H9 (cell line): ENCODE measurements at regions not wholly inside any gene's neighbourhood (a gene's known extent, or its start where the extent isn't known, plus 50 kb on each side); places are given as distances from the start of the nearest gene placed in this dataset.

ENCODE experiments used
- DNase-seq: peaks from one replicate; pipeline ENCODE4 v3.0.0-alpha.2; 2017
- H2AFZ ChIP-seq: one replicate; pipeline ENCODE4 v1.6.1; 2013; ENCODE audit warnings: mild to moderate bottlenecking, low read length, control low read depth, moderate library complexity
- H2AK5ac ChIP-seq: 2 replicates; pipeline ENCODE4 v1.6.1; 2013; ENCODE audit warnings: low read length, control low read depth, mixed read lengths; ENCODE audit not compliant: insufficient read length
- H2BK120ac ChIP-seq: one replicate; pipeline ENCODE4 v1.6.1; 2013; ENCODE audit warnings: low read depth, mild to moderate bottlenecking, low read length, control low read depth, inconsistent platforms; ENCODE audit not compliant: poor library complexity, severe bottlenecking
- H2BK12ac ChIP-seq: 2 replicates; pipeline ENCODE4 v1.6.1; 2013; ENCODE audit warnings: low read length, control low read depth, mixed read lengths, low read depth; ENCODE audit not compliant: insufficient read length
- H2BK15ac ChIP-seq: 2 replicates; pipeline ENCODE4 v1.6.1; 2013; ENCODE audit warnings: low read depth, low read length, control low read depth
- H2BK20ac ChIP-seq: one replicate; pipeline ENCODE4 v1.6.1; 2013; ENCODE audit warnings: low read depth, mild to moderate bottlenecking, low read length, control low read depth, inconsistent platforms; ENCODE audit not compliant: poor library complexity, severe bottlenecking
- H2BK5ac ChIP-seq: 2 replicates; pipeline ENCODE4 v1.6.1; 2013; ENCODE audit warnings: low read length, control low read depth, mixed read lengths; ENCODE audit not compliant: insufficient read length
- H3K14ac ChIP-seq: 2 replicates; pipeline ENCODE4 v1.6.1; 2013; ENCODE audit warnings: low read length, control low read depth; ENCODE audit not compliant: insufficient read depth
- H3K18ac ChIP-seq: 2 replicates; pipeline ENCODE4 v1.6.1; 2013; ENCODE audit warnings: low read depth, mild to moderate bottlenecking, mixed read lengths, low read length, control low read depth; ENCODE audit not compliant: insufficient read length
- H3K23ac ChIP-seq: 2 replicates; pipeline ENCODE4 v1.6.1; 2013; ENCODE audit warnings: low read length, control low read depth, mixed read lengths, low read depth; ENCODE audit not compliant: insufficient read length
- H3K23me2 ChIP-seq: 2 replicates; pipeline ENCODE4 v1.6.1; 2013; ENCODE audit warnings: low read depth, mild to moderate bottlenecking, mixed read lengths, low read length, control low read depth; ENCODE audit not compliant: insufficient read length, poor library complexity, severe bottlenecking
- H3K27ac ChIP-seq: 2 replicates; pipeline ENCODE4 v1.5.1; 2013; ENCODE audit warnings: low read length, control low read depth, mixed read lengths, low read depth; ENCODE audit not compliant: insufficient read length
- H3K27me3 ChIP-seq: 2 replicates; pipeline ENCODE4 v1.6.1; 2013; ENCODE audit warnings: low read length, control low read depth, inconsistent platforms; ENCODE audit not compliant: insufficient read depth
- H3K4ac ChIP-seq: 2 replicates; pipeline ENCODE4 v1.6.1; 2013; ENCODE audit warnings: low read depth, mild to moderate bottlenecking, control low read depth, inconsistent platforms, low read length, moderate library complexity
- H3K4me1 ChIP-seq: 2 replicates; pipeline ENCODE4 v1.6.1; 2013; ENCODE audit warnings: low read length, control low read depth, inconsistent platforms; ENCODE audit not compliant: insufficient read depth
- H3K4me2 ChIP-seq: 2 replicates; pipeline ENCODE4 v1.6.1; 2013; ENCODE audit warnings: low read length, control low read depth, mixed read lengths; ENCODE audit not compliant: insufficient read length, insufficient read depth
- H3K56ac ChIP-seq: 2 replicates; pipeline ENCODE4 v1.6.1; 2013; ENCODE audit warnings: low read depth, mild to moderate bottlenecking, mixed read lengths, low read length, control low read depth; ENCODE audit not compliant: insufficient read length
- H3K79me1 ChIP-seq: 2 replicates; pipeline ENCODE4 v1.6.1; 2013; ENCODE audit warnings: low read depth, mild to moderate bottlenecking, moderate library complexity, low read length, control low read depth, inconsistent platforms; ENCODE audit not compliant: insufficient read depth, poor library complexity, severe bottlenecking
- H3K79me2 ChIP-seq: 2 replicates; pipeline ENCODE4 v1.6.1; 2013; ENCODE audit warnings: low read length, control low read depth, inconsistent platforms; ENCODE audit not compliant: insufficient read depth
- H3K9ac ChIP-seq: 2 replicates; pipeline ENCODE4 v1.6.1; 2013; ENCODE audit warnings: low read length, control low read depth, mixed read lengths; ENCODE audit not compliant: insufficient read length; ENCODE audit errors: extremely low read depth
- H3K9me3 ChIP-seq: one replicate; pipeline ENCODE4 v1.6.1; 2013; ENCODE audit warnings: low read depth, low read length, inconsistent platforms; ENCODE audit not compliant: control insufficient read depth
- H3T11ph ChIP-seq: one replicate; pipeline ENCODE4 v1.6.1; 2013; ENCODE audit warnings: mild to moderate bottlenecking, low read length, control low read depth, inconsistent platforms
- H4K20me1 ChIP-seq: one replicate; pipeline ENCODE4 v1.6.1; 2013; ENCODE audit not compliant: control insufficient read depth, insufficient read length, insufficient read depth
- H4K5ac ChIP-seq: 2 replicates; pipeline ENCODE4 v1.6.1; 2013; ENCODE audit warnings: low read depth, mild to moderate bottlenecking, mixed read lengths, low read length, control low read depth; ENCODE audit not compliant: insufficient read length
- H4K8ac ChIP-seq: replicated peaks from 2 replicates; pipeline ENCODE4 v1.6.1; 2013; ENCODE audit warnings: low read length, control low read depth, mixed read lengths, low read depth; ENCODE audit not compliant: insufficient read length
- H4K91ac ChIP-seq: 2 replicates; pipeline ENCODE4 v1.6.1; 2013; ENCODE audit warnings: low read depth, mild to moderate bottlenecking, moderate library complexity, mixed read lengths, low read length, control low read depth; ENCODE audit not compliant: insufficient read length
- H3K27ac Mint-ChIP-seq, 3 experiments: 2 replicates in 2 of 3; 3 replicates in 1 of 3; pipeline ENCODE4 v1.8.0; 2020 to 2021; ENCODE audit warnings: mixed read lengths in 3 of 3, mild to moderate bottlenecking in 1 of 3, moderate library complexity in 1 of 3
- H3K27me3 Mint-ChIP-seq: 2 replicates; pipeline ENCODE4 v1.8.0; 2021; ENCODE audit warnings: low read depth, mild to moderate bottlenecking, moderate library complexity, mixed read lengths
- H3K36me3 Mint-ChIP-seq, 3 experiments: 2 replicates in 2 of 3; 3 replicates in 1 of 3; pipeline ENCODE4 v1.8.0; 2020 to 2021; ENCODE audit warnings: low read depth in 3 of 3, mixed read lengths in 3 of 3; ENCODE audit not compliant: insufficient read depth in 1 of 3
- H3K4me1 Mint-ChIP-seq, 2 experiments: 2 replicates each; pipeline ENCODE4 v1.8.0; 2020; ENCODE audit warnings: mixed read lengths in 2 of 2
- H3K4me3 Mint-ChIP-seq, 2 experiments: 2 replicates in 1 of 2; 3 replicates in 1 of 2; pipeline ENCODE4 v1.8.0; 2020 to 2021; ENCODE audit warnings: mild to moderate bottlenecking in 2 of 2, mixed read lengths in 2 of 2, moderate library complexity in 1 of 2
- H3K9me3 Mint-ChIP-seq, 2 experiments: 2 replicates in 1 of 2; 3 replicates in 1 of 2; pipeline ENCODE4 v1.8.0; 2020; ENCODE audit warnings: mild to moderate bottlenecking in 2 of 2, mixed read lengths in 2 of 2, moderate library complexity in 1 of 2
- TF ChIP-seq, protein P1 (sequence below): fragments of 200-600 bp; sonication (generic); conservative IDR thresholded peaks from 3 replicates; pipeline ENCODE4 v1.8.0; 2021; ENCODE audit warnings: antibody characterized with exemption, mild to moderate bottlenecking

GRCh38 chr1:118370861-118371260, 185.8 kb upstream of the SPAG17 start:
- Histone ChIP-seq H2AK5ac (no peak overlapping the region), H2BK12ac (no peak overlapping the region), H2AFZ (no peak overlapping the region), H3K18ac (no peak overlapping the region), H3T11ph (no peak overlapping the region), H2BK5ac (no peak overlapping the region), H3K23ac (no peak overlapping the region), H3K79me1 (no peaks in the 10 kb centered on the region), H3K14ac (no peak overlapping the region), H4K5ac (no peak overlapping the region), H3K9me3 (no peaks in the 10 kb centered on the region), H3K23me2 (no peaks in the 10 kb centered on the region), H3K79me2 (no peaks in the 10 kb centered on the region), H4K8ac (no peak overlapping the region), H3K27me3 (no peaks in the 10 kb centered on the region), H3K9ac (no peak overlapping the region), H3K4ac (no peak overlapping the region), H2BK120ac (no peak overlapping the region), H3K27ac (no peak overlapping the region), H4K91ac (no peak overlapping the region), H2BK15ac (no peak overlapping the region), H3K56ac (no peak overlapping the region), H4K20me1 (no peaks in the 10 kb centered on the region), H3K4me2 (no peak overlapping the region), H3K4me1 (no peaks in the 10 kb centered on the region), H2BK20ac (no peak overlapping the region)
- Mint-ChIP-seq H3K4me1 (peaks cover 6 to 11% of the 10 kb centered on the region in 2 experiments; a peak in 3 of 4 replicates), H3K36me3 (peaks cover 2 to 22% (median 10%) of the 10 kb centered on the region in 3 experiments; a peak in 5 of 7 replicates), H3K9me3 (peaks cover 34 to 36% of the 10 kb centered on the region in 2 experiments), H3K27ac (no peak overlapping the region), H3K4me3 (no peak overlapping the region), H3K27me3 (no peaks in the 10 kb centered on the region)
- no peak for DNase-seq
- TF ChIP-seq, protein P1, sequence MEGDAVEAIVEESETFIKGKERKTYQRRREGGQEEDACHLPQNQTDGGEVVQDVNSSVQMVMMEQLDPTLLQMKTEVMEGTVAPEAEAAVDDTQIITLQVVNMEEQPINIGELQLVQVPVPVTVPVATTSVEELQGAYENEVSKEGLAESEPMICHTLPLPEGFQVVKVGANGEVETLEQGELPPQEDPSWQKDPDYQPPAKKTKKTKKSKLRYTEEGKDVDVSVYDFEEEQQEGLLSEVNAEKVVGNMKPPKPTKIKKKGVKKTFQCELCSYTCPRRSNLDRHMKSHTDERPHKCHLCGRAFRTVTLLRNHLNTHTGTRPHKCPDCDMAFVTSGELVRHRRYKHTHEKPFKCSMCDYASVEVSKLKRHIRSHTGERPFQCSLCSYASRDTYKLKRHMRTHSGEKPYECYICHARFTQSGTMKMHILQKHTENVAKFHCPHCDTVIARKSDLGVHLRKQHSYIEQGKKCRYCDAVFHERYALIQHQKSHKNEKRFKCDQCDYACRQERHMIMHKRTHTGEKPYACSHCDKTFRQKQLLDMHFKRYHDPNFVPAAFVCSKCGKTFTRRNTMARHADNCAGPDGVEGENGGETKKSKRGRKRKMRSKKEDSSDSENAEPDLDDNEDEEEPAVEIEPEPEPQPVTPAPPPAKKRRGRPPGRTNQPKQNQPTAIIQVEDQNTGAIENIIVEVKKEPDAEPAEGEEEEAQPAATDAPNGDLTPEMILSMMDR: no peak
